Endothelial cell of umbilical vein (primary cell): ENCODE measurements at regions not wholly inside any gene's neighbourhood (a gene's known extent, or its start where the extent isn't known, plus 50 kb on each side); places are given as distances from the start of the nearest gene placed in this dataset.

Source experiments
- CTCF ChIP-seq, 2 donors: IDR thresholded peaks; 1 replicate in 1 of 2; 2 replicates in 1 of 2; pipeline ENCODE4 v1.5.1; 2011; ENCODE audit warnings: low read length in 2 of 2, mild to moderate bottlenecking in 2 of 2, moderate library complexity in 2 of 2, control low read depth in 1 of 2, inconsistent platforms in 1 of 2, low read depth in 1 of 2; ENCODE audit not compliant: insufficient read depth in 1 of 2; ENCODE audit errors: extremely low read depth in 1 of 2
- EZH2 ChIP-seq: IDR thresholded peaks from 2 replicates; pipeline ENCODE4 v1.6.1; 2012; ENCODE audit warnings: borderline replicate concordance, low read depth, mild to moderate bottlenecking, moderate library complexity, low read length, inconsistent platforms; ENCODE audit not compliant: severe bottlenecking
- FOS ChIP-seq: IDR thresholded peaks from 2 replicates; pipeline ENCODE4 v1.6.1; 2011; ENCODE audit warnings: mild to moderate bottlenecking, low read length, moderate library complexity, borderline replicate concordance; ENCODE audit not compliant: insufficient read depth
- JUN ChIP-seq: IDR thresholded peaks from 2 replicates; pipeline ENCODE4 v1.6.1; 2011; ENCODE audit warnings: borderline replicate concordance, low read depth; ENCODE audit not compliant: insufficient read length, insufficient read depth
- MAX ChIP-seq: IDR thresholded peaks from 2 replicates; pipeline ENCODE4 v1.6.1; 2011; ENCODE audit not compliant: insufficient read depth, insufficient read length
- POLR2A ChIP-seq: IDR thresholded peaks from 2 replicates; pipeline ENCODE4 v1.6.1; 2012; ENCODE audit warnings: low read depth, mild to moderate bottlenecking, control low read depth, low read length
- POLR2AphosphoS5 ChIP-seq: IDR thresholded peaks from 2 replicates; pipeline ENCODE4 v1.6.1; 2012; ENCODE audit warnings: low read depth, mild to moderate bottlenecking, control low read depth, low read length, moderate library complexity; ENCODE audit not compliant: insufficient read depth

DNA sequence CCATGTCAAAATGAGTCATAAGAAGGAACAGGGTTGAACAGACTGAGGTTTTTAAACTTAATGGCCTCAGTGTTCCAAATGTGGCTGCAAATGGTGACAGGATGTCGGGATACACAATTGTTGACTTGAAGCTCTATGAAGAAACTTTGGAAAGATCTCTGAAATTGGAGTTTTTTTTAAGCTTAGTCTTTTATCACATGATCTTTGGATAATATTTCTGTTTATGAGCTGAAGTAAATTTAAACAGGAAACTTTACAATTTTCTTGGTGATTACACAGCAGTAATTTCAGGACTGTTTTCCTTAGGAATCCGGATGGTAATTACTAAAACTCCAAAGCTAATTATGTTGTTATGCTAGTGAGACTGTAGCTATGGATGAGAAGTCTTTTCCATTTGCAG lies 199.1 kb upstream of the NRXN1 start:
- TF ChIP-seq CTCF (IDR thresholded peaks at IDR 0.05; ENCODE audit: extremely low read depth in 1 of 2, insufficient read depth in 1 of 2, low read depth in 1 of 2, low read length in 2 of 2), result no peak
- no peak for TF ChIP-seq POLR2A
- TF ChIP-seq MAX, result no peak
- TF ChIP-seq POLR2AphosphoS5, result no peak
- TF ChIP-seq JUN, result no peak
- no peak for TF ChIP-seq EZH2
- TF ChIP-seq FOS, result no peak
